Colonic mucosa (tissue), 4 donors: ENCODE measurements at regions not wholly inside any gene's neighbourhood (a gene's known extent, or its start where the extent isn't known, plus 50 kb on each side); places are given as distances from the start of the nearest gene placed in this dataset.
"Not testable (repeated sequence)": the region's sequence is repeated elsewhere in the genome, so short reads cannot be mapped to it uniquely, and the experiment has no call there.

Source experiments
- DNase-seq: peaks from one replicate; pipeline ENCODE4 v3.0.0-alpha.2; 2020
- H3K27ac ChIP-seq: fragments of 200-600 bp; one replicate; pipeline ENCODE4 v1.8.0; 2021
- H3K27me3 ChIP-seq: fragments of 200-600 bp; one replicate; pipeline ENCODE4 v1.8.0; 2021
- H3K36me3 ChIP-seq: fragments of 200-600 bp; one replicate; pipeline ENCODE4 v1.8.0; 2021
- H3K4me1 ChIP-seq: fragments of 200-600 bp; one replicate; pipeline ENCODE4 v1.8.0; 2021; ENCODE audit warnings: mild to moderate bottlenecking
- H3K4me3 ChIP-seq: fragments of 200-600 bp; one replicate; pipeline ENCODE4 v1.8.0; 2021
- H3K9ac ChIP-seq, 2 donors: one replicate each; pipeline ENCODE4 v1.7.0; 2013; ENCODE audit warnings: control low read depth in 2 of 2, low read depth in 2 of 2, low read length in 2 of 2
- H3K9me3 ChIP-seq: fragments of 200-600 bp; one replicate; pipeline ENCODE4 v1.8.0; 2021
- CTCF ChIP-seq: fragments of 200-600 bp; IDR thresholded peaks from one replicate; pipeline ENCODE4 v1.8.0; 2022; ENCODE audit warnings: antibody characterized with exemption, mild to moderate bottlenecking
- intact Hi-C: fragments of 100-400 bp; cut with DNase I; formaldehyde crosslinking; loops from one replicate; pipeline ENCODE4 v1.14.1; 2022
- donor health status: healthy.
- donor health status: DM: no; HTN: no; CAD: no.
- donor health status: DM: no; HTN: no; CAD: no.

DNA sequence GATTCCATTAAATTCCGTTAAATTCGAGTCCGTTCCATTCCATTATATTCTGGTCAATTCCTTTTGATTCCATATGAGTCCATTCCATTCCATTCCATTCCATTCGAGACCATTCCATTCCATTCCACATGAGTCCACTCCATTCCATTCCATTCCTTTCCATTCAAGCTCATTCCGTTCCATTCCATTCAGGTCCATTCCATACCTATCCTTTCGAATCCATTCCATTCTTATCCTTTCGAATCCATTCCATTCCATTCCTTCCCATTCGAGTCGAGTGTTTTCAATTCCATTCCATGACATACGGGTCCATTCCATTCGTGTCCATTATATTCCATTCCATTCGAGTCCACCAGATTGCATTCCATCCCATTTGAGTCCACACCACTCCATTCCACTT, 1127.4 kb downstream of the RPIA start:
- Histone ChIP-seq H3K4me1 (no peaks in the 10 kb centered on the region), H3K27me3 (no peaks in the 10 kb centered on the region), H3K36me3 (no peaks in the 10 kb centered on the region), H3K9me3 (peaks cover 32% of the 10 kb centered on the region), H3K9ac (no peak overlapping the region), H3K27ac (no peak overlapping the region), H3K4me3 (no peak overlapping the region)
- no peak for DNase-seq
- intact Hi-C loops: no loop called here
- no peak for TF ChIP-seq CTCF

DNA sequence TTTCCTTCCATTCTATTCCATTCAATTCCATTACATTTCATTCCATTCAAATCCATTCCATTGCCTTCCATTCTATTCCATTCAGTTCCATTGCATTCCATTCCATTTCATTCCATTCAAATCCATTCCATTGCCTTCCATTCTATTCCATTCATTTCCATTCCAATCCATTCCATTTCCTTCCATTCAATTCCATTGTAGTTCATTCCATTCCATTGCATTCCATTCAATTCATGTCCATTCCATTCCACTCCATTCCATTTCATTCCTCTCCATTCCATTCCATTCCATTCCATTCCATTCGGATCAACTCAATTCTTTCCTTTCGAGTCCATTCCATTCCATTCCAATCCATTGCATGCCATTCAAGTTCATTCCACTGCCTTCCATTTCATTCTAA, 1128.3 kb downstream of the RPIA start:
- no peak for DNase-seq
- TF ChIP-seq CTCF: no peak
- Histone ChIP-seq H3K9me3 (peaks cover 32% of the 10 kb centered on the region), H3K4me3 (no peak overlapping the region), H3K4me1 (no peaks in the 10 kb centered on the region), H3K36me3 (no peaks in the 10 kb centered on the region), H3K27me3 (no peaks in the 10 kb centered on the region), H3K9ac (no peak overlapping the region), H3K27ac (no peak overlapping the region)
- intact Hi-C loops: no loop called here

DNA sequence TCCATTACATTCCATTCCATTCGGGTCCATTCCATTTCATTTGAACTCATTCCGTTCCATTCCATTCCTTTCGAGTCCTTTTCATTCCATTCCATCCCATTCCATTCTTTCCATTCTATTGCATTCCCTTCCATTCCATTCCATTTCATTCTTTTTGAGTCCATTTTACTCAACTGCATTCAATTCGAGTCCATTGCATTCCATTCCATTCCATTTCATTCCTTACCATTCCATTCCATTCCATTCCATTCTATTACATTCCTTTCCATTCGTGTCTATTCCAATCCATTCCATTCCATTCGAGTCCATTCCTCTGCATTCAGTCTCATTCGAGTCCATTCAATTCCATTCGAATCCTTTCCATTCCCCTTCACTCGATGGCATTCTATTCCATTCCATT, 1128.8 kb downstream of the RPIA start:
- H3K9me3 ChIP-seq: peaks cover 32% of the 10 kb centered on the region
- H3K27me3 ChIP-seq: no peaks in the 10 kb centered on the region
- H3K4me3 ChIP-seq: no peak overlapping the region
- intact Hi-C loops: no loop called here
- no peak overlapping the region for H3K27ac ChIP-seq
- no peak for TF ChIP-seq CTCF
- no peak for DNase-seq
- H3K4me1 ChIP-seq: no peaks in the 10 kb centered on the region
- no peak overlapping the region for H3K9ac ChIP-seq
- no peaks in the 10 kb centered on the region for H3K36me3 ChIP-seq

- Histone ChIP-seq H3K27me3 (no peaks in the 10 kb centered on the region), H3K4me1 (no peaks in the 10 kb centered on the region), H3K9ac (no peak overlapping the region), H3K36me3 (no peaks in the 10 kb centered on the region), H3K9me3 (peaks cover 32% of the 10 kb centered on the region), H3K27ac (no peak overlapping the region), H3K4me3 (no peak overlapping the region)
- intact Hi-C loops: no loop called here
- no peak for TF ChIP-seq CTCF
- DNase-seq: no peak
These were observed 1130.0 kb downstream of the RPIA start for GRCh38 chr2:89821455-89821945.

DNA sequence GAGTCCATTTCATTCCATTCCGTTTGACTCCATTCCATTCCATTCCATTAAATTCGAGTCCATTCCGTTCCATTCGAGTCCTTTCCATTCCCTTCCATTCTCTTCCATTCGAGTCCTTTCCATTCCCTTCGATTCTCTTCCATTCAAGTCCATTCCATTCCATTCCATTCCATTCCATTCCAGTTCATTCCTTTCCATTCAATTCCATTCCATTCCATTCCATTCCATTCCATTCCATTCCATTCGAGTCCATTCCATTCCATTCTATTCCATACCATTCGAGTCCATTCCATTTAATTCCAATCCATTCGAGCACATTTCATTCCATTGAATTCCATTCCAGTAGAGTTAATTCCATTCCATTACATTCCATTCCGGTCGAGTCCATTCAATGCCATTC, 1130.9 kb downstream of the RPIA start:
- H3K4me3 ChIP-seq, DNase-seq, H3K4me1 ChIP-seq, H3K27me3 ChIP-seq, H3K27ac ChIP-seq, H3K9ac ChIP-seq, intact Hi-C loops, H3K36me3 ChIP-seq: not testable (repeated sequence)
- peaks cover 32% of the 10 kb centered on the region for H3K9me3 ChIP-seq

DNA sequence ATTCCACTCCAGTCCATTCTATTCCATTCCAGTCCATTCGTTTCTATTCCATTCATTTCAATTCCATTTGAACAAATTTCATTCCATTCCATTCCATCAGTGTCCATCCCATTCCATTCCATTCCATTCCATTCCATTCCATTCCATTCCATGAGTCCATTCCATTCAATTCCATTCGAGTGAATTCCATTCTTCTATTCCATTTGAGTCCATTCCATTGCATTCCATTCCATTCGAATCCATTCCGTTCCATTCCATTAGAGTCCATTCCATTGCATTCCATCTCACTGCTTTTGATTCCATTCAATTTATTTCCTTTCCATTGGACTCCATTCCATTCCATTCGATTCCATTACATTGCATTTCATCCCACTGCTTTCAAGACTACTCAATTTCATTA, 1132.1 kb downstream of the RPIA start:
- no peak for DNase-seq
- Histone ChIP-seq H3K27me3 (no peaks in the 10 kb centered on the region), H3K27ac (no peak overlapping the region), H3K9ac (no peak overlapping the region), H3K4me1 (no peaks in the 10 kb centered on the region), H3K9me3 (peaks cover 35% of the 10 kb centered on the region), H3K36me3 (no peaks in the 10 kb centered on the region), H3K4me3 (no peak overlapping the region)
- no peak for TF ChIP-seq CTCF
- intact Hi-C loops: no loop called here
